ENCODE measurements at regions not wholly inside any gene's neighbourhood (a gene's known extent, or its start where the extent isn't known, plus 50 kb on each side); places are given as distances from the start of the nearest gene placed in this dataset.

GRCh38 chr3:7793786-7794185 lies 707.8 kb upstream of the LMCD1 start:
- Mint-ChIP-seq H3K27ac (no peak overlapping the region), H3K4me1 (ENCODE audit: low read depth in 2 of 2) (no peaks in the 10 kb centered on the region), H3K27me3 (no peaks in the 10 kb centered on the region), H3K4me3 (no peak overlapping the region), H3K36me3 (no peaks in the 10 kb centered on the region), H3K9me3 (no peaks in the 10 kb centered on the region)
- DNase-seq (ENCODE audit: low spot score) (no peak), ATAC-seq (no peak)

- no peaks in the 10 kb centered on the region for H3K36me3 Mint-ChIP-seq
- DNase-seq (ENCODE audit: low spot score): no peak
- H3K27ac Mint-ChIP-seq: no peak overlapping the region
- ATAC-seq: no peak
- H3K27me3 Mint-ChIP-seq: no peaks in the 10 kb centered on the region
- H3K4me1 Mint-ChIP-seq (ENCODE audit: low read depth in 2 of 2): no peaks in the 10 kb centered on the region
- no peaks in the 10 kb centered on the region for H3K9me3 Mint-ChIP-seq
- no peak overlapping the region for H3K4me3 Mint-ChIP-seq
Observed at GRCh38 chr3:7798276-7798675, 703.3 kb upstream of the LMCD1 start.

DNA sequence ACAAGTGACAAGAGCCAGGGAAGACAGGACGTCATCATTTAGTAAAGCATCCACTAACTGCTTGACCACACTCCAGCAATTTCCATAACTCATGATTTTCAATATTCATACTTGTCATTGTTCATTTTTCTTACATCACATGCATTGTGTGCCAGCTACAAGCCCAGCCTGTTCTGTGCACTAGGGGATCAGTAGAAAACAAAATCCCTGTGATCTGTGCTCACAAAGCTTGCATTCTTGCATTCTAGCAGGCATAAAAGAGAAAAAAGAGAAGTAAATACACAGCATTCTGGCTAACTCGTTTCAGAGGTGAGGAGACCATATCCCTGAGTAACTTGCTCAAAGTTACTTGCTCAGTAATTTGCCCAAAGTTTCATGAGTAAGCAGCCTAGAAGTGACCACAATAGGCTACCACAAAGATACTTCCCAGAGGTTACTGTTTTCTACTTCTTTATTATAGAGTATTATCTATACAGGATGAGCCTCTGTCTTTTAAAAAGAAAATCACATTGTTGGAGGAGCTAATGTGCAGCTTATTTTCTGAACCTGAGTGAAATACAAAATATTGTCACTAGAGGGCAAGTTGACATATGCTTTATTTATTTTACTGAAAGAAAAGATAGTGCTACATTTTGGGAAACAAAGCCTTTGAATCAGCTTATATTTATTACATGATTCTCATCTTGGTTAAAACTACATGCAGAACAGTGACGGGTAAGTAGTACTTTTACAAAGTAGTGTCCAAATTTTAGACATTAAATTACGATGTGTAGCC lies 701.4 kb upstream of the LMCD1 start:
- Mint-ChIP-seq H3K4me3 (no peak overlapping the region), H3K27me3 (no peaks in the 10 kb centered on the region), H3K9me3 (no peaks in the 10 kb centered on the region), H3K36me3 (no peaks in the 10 kb centered on the region), H3K4me1 (ENCODE audit: low read depth in 2 of 2) (no peaks in the 10 kb centered on the region), H3K27ac (no peak overlapping the region)
- no peak for DNase-seq (ENCODE audit: low spot score)
- ATAC-seq: no peak

DNA sequence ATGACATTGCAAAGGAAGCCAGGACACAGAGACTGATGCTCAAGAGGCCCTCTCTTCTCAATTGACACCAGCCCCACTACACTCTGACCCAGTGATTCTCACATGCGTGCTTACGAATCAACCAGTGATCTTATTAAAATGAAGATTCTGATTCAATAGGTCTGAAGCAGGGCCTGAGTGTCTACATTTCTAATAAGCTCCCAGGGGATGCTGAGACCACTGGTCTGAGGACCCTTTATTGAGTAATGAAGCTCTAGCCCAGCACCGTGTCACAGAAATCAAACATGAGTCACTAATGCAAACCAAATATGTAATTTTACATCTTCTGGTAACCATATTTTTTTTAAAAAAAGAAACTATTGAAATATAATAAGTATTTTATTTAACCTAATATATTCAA lies 689.1 kb upstream of the LMCD1 start:
- peaks cover 8% of the 10 kb centered on the region for H3K9me3 Mint-ChIP-seq
- H3K4me3 Mint-ChIP-seq: no peak overlapping the region
- no peak for DNase-seq (ENCODE audit: low spot score)
- no peak overlapping the region for H3K27ac Mint-ChIP-seq
- no peaks in the 10 kb centered on the region for H3K27me3 Mint-ChIP-seq
- no peaks in the 10 kb centered on the region for H3K4me1 Mint-ChIP-seq (ENCODE audit: low read depth in 2 of 2)
- ATAC-seq: no peak
- H3K36me3 Mint-ChIP-seq: no peaks in the 10 kb centered on the region

DNA sequence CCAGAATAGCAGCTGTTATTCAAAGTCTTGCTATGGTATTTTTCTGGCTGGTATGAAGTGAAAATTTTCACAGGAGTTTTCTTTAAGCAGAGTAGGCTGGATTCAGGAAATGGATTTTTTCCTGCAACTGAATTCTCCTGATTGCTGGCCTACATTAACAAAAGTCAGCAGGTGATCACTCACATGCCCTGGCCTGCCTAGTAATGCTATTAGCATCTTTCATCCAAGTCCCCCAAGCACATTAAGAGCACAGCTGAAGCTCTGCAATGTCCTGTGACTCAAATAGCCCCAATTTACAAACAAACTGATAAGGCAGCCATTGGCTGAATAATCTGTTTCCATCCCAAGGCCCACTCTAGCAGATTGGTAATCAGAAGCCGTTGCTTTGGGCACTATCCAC lies 688.3 kb upstream of the LMCD1 start:
- no peaks in the 10 kb centered on the region for H3K36me3 Mint-ChIP-seq
- ATAC-seq (no peak), DNase-seq (ENCODE audit: low spot score) (no peak)
- H3K27me3 Mint-ChIP-seq: no peaks in the 10 kb centered on the region
- H3K4me1 Mint-ChIP-seq (ENCODE audit: low read depth in 2 of 2): no peaks in the 10 kb centered on the region
- no peak overlapping the region for H3K4me3 Mint-ChIP-seq
- no peak overlapping the region for H3K27ac Mint-ChIP-seq
- peaks cover 8% of the 10 kb centered on the region for H3K9me3 Mint-ChIP-seq

DNA sequence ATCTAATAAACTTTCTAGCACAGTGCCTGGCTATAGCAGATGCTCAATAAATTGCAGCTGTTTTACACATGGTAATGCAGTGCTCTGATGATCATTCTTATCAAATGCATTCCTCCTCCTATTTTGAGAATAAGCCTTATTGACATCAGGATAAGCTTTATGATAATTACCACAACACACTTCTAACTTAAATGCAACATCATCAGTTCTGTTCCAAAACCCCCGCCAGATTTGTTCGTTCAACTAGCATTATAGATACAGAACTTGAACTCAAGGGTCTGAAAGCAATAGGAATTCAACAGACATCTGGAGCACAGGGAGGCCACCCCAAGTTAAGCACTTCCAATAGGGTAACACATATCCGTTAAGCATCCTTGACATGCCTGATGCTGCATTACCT lies 684.4 kb upstream of the LMCD1 start:
- DNase-seq (ENCODE audit: low spot score): no peak
- no peak overlapping the region for H3K4me3 Mint-ChIP-seq
- no peak overlapping the region for H3K27ac Mint-ChIP-seq
- H3K4me1 Mint-ChIP-seq (ENCODE audit: low read depth in 2 of 2): no peaks in the 10 kb centered on the region
- peaks cover 3% of the 10 kb centered on the region for H3K9me3 Mint-ChIP-seq
- ATAC-seq: no peak
- H3K36me3 Mint-ChIP-seq: no peaks in the 10 kb centered on the region
- H3K27me3 Mint-ChIP-seq: no peaks in the 10 kb centered on the region

- no peak overlapping the region for H3K27ac Mint-ChIP-seq
Observed at GRCh38 chr3:7820969-7821368, 680.7 kb upstream of the LMCD1 start.

GRCh38 chr3:7821858-7822257 lies 679.8 kb upstream of the LMCD1 start:
- peaks cover 15% of the 10 kb centered on the region for H3K36me3 Mint-ChIP-seq

More at GRCh38 chr3:7820969-7821368, 680.7 kb upstream of the LMCD1 start:
- Mint-ChIP-seq H3K9me3 (peaks cover 20% of the 10 kb centered on the region), H3K4me3 (no peak overlapping the region), H3K4me1 (ENCODE audit: low read depth in 2 of 2) (no peaks in the 10 kb centered on the region), H3K36me3 (peaks cover 15% of the 10 kb centered on the region), H3K27me3 (no peaks in the 10 kb centered on the region)
- ATAC-seq (no peak), DNase-seq (ENCODE audit: low spot score) (no peak)

DNA sequence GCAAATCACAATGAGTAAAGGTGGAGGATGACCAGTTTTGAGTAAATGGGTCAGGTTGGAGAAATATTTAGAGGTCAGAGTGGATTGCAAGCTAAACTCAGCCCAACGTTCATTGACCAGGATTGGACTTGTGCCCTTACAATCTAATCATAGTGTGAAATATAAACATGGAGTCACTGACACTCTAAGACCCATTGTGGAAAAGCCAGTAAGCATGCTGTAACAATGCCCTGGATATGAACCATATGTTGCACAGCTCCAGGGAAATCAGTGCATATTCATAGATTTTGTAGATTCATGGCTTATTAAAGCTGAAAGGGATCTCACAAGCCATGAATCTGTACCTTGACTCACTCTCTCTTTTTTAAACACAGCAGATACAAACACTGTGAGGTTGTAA lies 660.2 kb upstream of the LMCD1 start:
- no peak for ATAC-seq
- Mint-ChIP-seq H3K27ac (no peak overlapping the region), H3K27me3 (no peaks in the 10 kb centered on the region), H3K36me3 (no peaks in the 10 kb centered on the region), H3K4me3 (no peak overlapping the region), H3K4me1 (ENCODE audit: low read depth in 2 of 2) (no peaks in the 10 kb centered on the region), H3K9me3 (no peaks in the 10 kb centered on the region)
- no peak for DNase-seq (ENCODE audit: low spot score)

More at GRCh38 chr3:7821858-7822257, 679.8 kb upstream of the LMCD1 start:
- Mint-ChIP-seq H3K4me3 (no peak overlapping the region), H3K27ac (no peak overlapping the region), H3K4me1 (ENCODE audit: low read depth in 2 of 2) (no peaks in the 10 kb centered on the region), H3K27me3 (no peaks in the 10 kb centered on the region), H3K9me3 (peaks cover 20% of the 10 kb centered on the region)
- ATAC-seq (no peak), DNase-seq (ENCODE audit: low spot score) (no peak)

DNA sequence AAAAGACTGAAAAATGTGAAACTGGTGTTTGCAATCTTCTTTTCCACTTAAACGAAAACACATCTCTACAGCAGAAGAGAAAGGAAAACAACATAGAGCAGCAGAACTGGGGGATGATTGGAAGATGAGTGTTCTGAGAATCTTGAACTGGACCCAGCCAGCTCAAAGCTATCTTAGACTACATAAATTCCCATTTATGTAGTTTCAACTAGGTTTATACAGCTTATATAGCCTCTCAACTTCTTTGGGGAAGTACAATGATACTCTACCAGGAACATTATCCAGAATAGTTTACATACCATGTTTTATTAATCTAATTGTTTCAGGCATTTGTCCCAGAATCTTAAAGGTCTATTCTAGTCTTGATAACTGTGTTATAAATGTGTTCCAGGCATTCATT lies 658.2 kb upstream of the LMCD1 start:
- Mint-ChIP-seq H3K4me3 (no peak overlapping the region), H3K9me3 (no peaks in the 10 kb centered on the region), H3K4me1 (ENCODE audit: low read depth in 2 of 2) (no peaks in the 10 kb centered on the region), H3K27ac (no peak overlapping the region), H3K36me3 (no peaks in the 10 kb centered on the region), H3K27me3 (no peaks in the 10 kb centered on the region)
- no peak for ATAC-seq
- no peak for DNase-seq (ENCODE audit: low spot score)

GRCh38 chr3:7847021-7847420 lies 654.6 kb upstream of the LMCD1 start:
- Mint-ChIP-seq H3K9me3 (peaks cover 3% of the 10 kb centered on the region), H3K4me3 (no peak overlapping the region), H3K27ac (no peak overlapping the region), H3K4me1 (ENCODE audit: low read depth in 2 of 2) (no peaks in the 10 kb centered on the region), H3K27me3 (peaks cover 0 to 3% of the 10 kb centered on the region in 2 donors), H3K36me3 (no peaks in the 10 kb centered on the region)
- DNase-seq (ENCODE audit: low spot score) (no peak), ATAC-seq (no peak)

DNA sequence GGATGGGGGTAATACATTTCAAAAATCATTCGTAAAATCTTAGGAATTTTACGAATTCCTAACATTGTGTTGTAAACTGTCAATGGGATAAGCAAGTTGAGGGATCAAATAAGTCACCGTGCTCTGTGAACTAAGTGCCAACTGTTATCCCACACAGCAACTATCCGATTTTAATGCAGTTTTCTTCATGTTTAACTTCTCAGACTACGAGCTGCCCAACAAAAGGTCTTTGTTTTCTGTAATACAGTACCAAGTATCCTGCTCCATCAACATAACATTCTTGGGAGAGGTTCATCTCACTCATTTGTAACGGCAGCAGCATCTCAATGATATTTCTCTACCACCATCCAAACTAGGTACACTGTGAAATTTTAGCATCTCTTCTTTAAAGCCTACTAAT lies 654.1 kb upstream of the LMCD1 start:
- H3K9me3 Mint-ChIP-seq: peaks cover 3% of the 10 kb centered on the region

DNA sequence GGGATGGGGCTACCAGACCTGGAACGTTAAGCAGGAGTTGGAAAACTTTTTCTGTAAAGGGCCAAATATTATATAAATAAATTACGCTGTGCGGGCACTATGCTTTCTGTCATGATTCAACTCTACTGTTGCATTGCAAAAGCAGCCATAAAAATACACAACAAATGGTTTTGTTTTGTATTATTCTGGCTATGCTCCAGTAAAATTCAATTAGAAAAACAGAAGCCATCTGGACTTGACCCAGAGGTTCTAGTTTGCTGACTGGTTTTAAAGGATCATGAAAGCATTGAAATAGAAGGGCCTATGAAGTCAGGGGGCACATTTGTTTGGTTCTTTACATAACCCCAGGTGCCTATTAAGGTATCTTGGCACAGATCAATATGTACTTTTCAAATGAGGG lies 647.4 kb upstream of the LMCD1 start:
- ATAC-seq: no peak
- no peaks in the 10 kb centered on the region for H3K4me1 Mint-ChIP-seq (ENCODE audit: low read depth in 2 of 2)
- H3K27ac Mint-ChIP-seq: no peak overlapping the region
- DNase-seq (ENCODE audit: low spot score): no peak
- H3K4me3 Mint-ChIP-seq: no peak overlapping the region
- no peaks in the 10 kb centered on the region for H3K36me3 Mint-ChIP-seq
- H3K27me3 Mint-ChIP-seq: peaks cover 0 to 3% of the 10 kb centered on the region in 2 donors
- H3K9me3 Mint-ChIP-seq: peaks cover 10% of the 10 kb centered on the region

More for the DNA sequence above, 654.1 kb upstream of the LMCD1 start:
- ATAC-seq (no peak), DNase-seq (ENCODE audit: low spot score) (no peak)
- no peak overlapping the region for H3K4me3 Mint-ChIP-seq
- peaks cover 0 to 3% of the 10 kb centered on the region in 2 donors for H3K27me3 Mint-ChIP-seq
- no peaks in the 10 kb centered on the region for H3K36me3 Mint-ChIP-seq
- H3K27ac Mint-ChIP-seq: no peak overlapping the region
- H3K4me1 Mint-ChIP-seq (ENCODE audit: low read depth in 2 of 2): no peaks in the 10 kb centered on the region

DNA sequence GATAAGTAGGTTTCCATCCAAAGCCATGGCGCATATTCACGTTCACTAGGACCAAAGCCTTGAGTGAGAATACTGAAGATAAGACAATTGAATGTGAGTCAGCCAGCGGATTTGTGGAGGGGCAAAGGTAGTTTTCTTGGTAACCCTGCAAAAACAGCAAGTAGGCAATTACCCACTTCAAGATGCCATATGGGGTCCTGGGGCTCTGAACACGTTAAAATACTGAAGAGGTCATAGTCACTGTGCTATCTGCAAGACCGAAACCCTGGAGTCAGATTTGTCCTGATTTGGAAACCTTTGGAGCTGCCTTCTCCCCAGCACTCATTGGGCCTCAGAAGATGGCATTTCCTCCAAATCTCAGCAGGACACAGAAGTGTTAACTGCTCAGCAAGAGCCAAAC lies 646.9 kb upstream of the LMCD1 start:
- H3K4me1 Mint-ChIP-seq (ENCODE audit: low read depth in 2 of 2): no peaks in the 10 kb centered on the region
- H3K4me3 Mint-ChIP-seq: no peak overlapping the region
- DNase-seq (ENCODE audit: low spot score) (no peak), ATAC-seq (no peak)
- no peaks in the 10 kb centered on the region for H3K36me3 Mint-ChIP-seq
- H3K9me3 Mint-ChIP-seq: peaks cover 10% of the 10 kb centered on the region
- H3K27ac Mint-ChIP-seq: no peak overlapping the region
- peaks cover 0 to 3% of the 10 kb centered on the region in 2 donors for H3K27me3 Mint-ChIP-seq

DNA sequence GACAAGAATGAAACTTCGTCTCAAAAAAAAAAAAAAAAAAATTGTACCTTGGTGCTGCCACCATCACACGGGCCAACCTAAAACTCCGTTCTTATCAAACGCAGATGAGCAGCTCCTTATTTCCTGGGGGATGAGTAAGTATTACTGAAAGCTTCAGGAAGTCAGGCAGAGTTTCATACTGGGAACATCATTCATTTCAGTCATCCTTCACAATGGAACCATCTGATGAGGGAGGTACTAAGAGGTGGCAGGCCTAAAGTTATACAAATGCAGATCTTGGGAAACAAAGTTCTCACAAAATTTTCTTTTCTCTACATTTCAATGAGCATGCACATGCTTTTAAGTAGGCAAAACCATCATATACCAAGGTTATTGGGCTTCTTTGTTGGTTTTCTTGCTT lies 636.0 kb upstream of the LMCD1 start:
- no peaks in the 10 kb centered on the region for H3K9me3 Mint-ChIP-seq
- DNase-seq (ENCODE audit: low spot score) (no peak), ATAC-seq (no peak)
- no peak overlapping the region for H3K27ac Mint-ChIP-seq
- no peaks in the 10 kb centered on the region for H3K27me3 Mint-ChIP-seq
- H3K4me1 Mint-ChIP-seq (ENCODE audit: low read depth in 2 of 2): no peaks in the 10 kb centered on the region
- no peak overlapping the region for H3K4me3 Mint-ChIP-seq
- no peaks in the 10 kb centered on the region for H3K36me3 Mint-ChIP-seq

Measured in natural killer cell treated with Interleukin-12 subunit alpha and Interleukin-12 subunit beta and Interleukin-15 and Interleukin-18, amount 100 ng/mL, for 72 hours (primary cell).